ENCODE measurements at regions not wholly inside any gene's neighbourhood (a gene's known extent, or its start where the extent isn't known, plus 50 kb on each side); places are given as distances from the start of the nearest gene placed in this dataset.

GRCh38 chr6:81906709-81907204 lies 154.3 kb upstream of the TENT5A start:
- Histone ChIP-seq H2AFZ (ENCODE audit: low read length) (no peak overlapping the region), H3K14ac (ENCODE audit: insufficient read depth, low read length) (no peak overlapping the region), H4K5ac (ENCODE audit: insufficient read length, low read depth, low read length) (no peak overlapping the region), H3K4ac (ENCODE audit: low read depth, low read length) (no peak overlapping the region), H3K56ac (ENCODE audit: insufficient read length, low read depth, low read length) (no peak overlapping the region), H3K27ac (ENCODE audit: insufficient read length, low read depth, low read length) (no peak overlapping the region), H4K91ac (ENCODE audit: insufficient read length, low read depth, low read length) (no peak overlapping the region), H2BK120ac (ENCODE audit: low read depth, low read length, poor library complexity, severe bottlenecking) (no peak overlapping the region), H3K23me2 (ENCODE audit: insufficient read length, low read depth, low read length, poor library complexity, severe bottlenecking) (no peaks in the 10 kb centered on the region), H3K9me3 (ENCODE audit: control insufficient read depth, low read depth, low read length) (no peaks in the 10 kb centered on the region), H4K8ac (replicated peaks; ENCODE audit: insufficient read length, low read depth, low read length) (no peak overlapping the region), H2BK20ac (ENCODE audit: low read depth, low read length, poor library complexity, severe bottlenecking) (no peak overlapping the region), H3K79me1 (ENCODE audit: insufficient read depth, low read depth, low read length, poor library complexity, severe bottlenecking) (no peaks in the 10 kb centered on the region), H3K4me2 (ENCODE audit: insufficient read depth, insufficient read length, low read length) (no peak overlapping the region), H2BK5ac (ENCODE audit: insufficient read length, low read length) (no peak overlapping the region), H3K18ac (ENCODE audit: insufficient read length, low read depth, low read length) (no peak overlapping the region), H2BK15ac (ENCODE audit: low read depth, low read length) (no peak overlapping the region), H3K79me2 (ENCODE audit: insufficient read depth, low read length) (no peaks in the 10 kb centered on the region), H2BK12ac (ENCODE audit: insufficient read length, low read depth, low read length) (no peak overlapping the region), H3K27me3 (ENCODE audit: insufficient read depth, low read length) (no peaks in the 10 kb centered on the region), H2AK5ac (ENCODE audit: insufficient read length, low read length) (no peak overlapping the region), H3K9ac (ENCODE audit: extremely low read depth, insufficient read length, low read length) (no peak overlapping the region), H3K4me1 (ENCODE audit: insufficient read depth, low read length) (peaks cover 6% of the 10 kb centered on the region; the same call in 1 of the 2 replicates), H4K20me1 (ENCODE audit: control insufficient read depth, insufficient read depth, insufficient read length) (no peaks in the 10 kb centered on the region), H3T11ph (ENCODE audit: low read length) (no peak overlapping the region), H3K23ac (ENCODE audit: insufficient read length, low read depth, low read length) (no peak overlapping the region)
- TF ChIP-seq CTCF (conservative IDR thresholded peaks at IDR 0.05) = no peak
- Mint-ChIP-seq H3K27me3 (ENCODE audit: low read depth) (no peaks in the 10 kb centered on the region), H3K36me3 (ENCODE audit: insufficient read depth in 1 of 3, low read depth in 3 of 3) (peaks cover 0 to 10% (median 0%) of the 10 kb centered on the region in 3 experiments; a peak in 2 of 7 replicates), H3K9me3 (peaks cover 5% of the 10 kb centered on the region in 2 experiments; a peak in 3 of 5 replicates), H3K4me1 (peaks cover 16 to 21% of the 10 kb centered on the region in 2 experiments), H3K4me3 (no peak overlapping the region), H3K27ac (no peak overlapping the region; a peak in 2 of 7 replicates)
- DNase-seq = no peak
- WGBS (ENCODE audit: extremely low coverage, insufficient read length, low lambda C conversion rate) = no CpG with 5 or more reads among the region's 2 CpGs

Data from H9 (cell line).